Keratinocyte (primary cell): ENCODE measurements at regions not wholly inside any gene's neighbourhood (a gene's known extent, or its start where the extent isn't known, plus 50 kb on each side); places are given as distances from the start of the nearest gene placed in this dataset.

Experiments
- DNase-seq: peaks from one replicate; pipeline ENCODE4 v3.0.0-alpha.2; 2011; ENCODE audit warnings: low read depth, missing footprints, low spot score
- FAIRE-seq: peaks from 2 replicates; lab custom pipeline; 2011; peaks lifted over from hg19 to GRCh38; lab: Jason Lieb, UNC
- H2AFZ ChIP-seq: 2 replicates; pipeline ENCODE4 v1.6.0; 2012; ENCODE audit warnings: low read length, control low read depth, inconsistent platforms; ENCODE audit not compliant: control insufficient read depth
- H3K27ac ChIP-seq: 2 replicates; pipeline ENCODE4 v1.5.1; 2011; ENCODE audit warnings: low read length; ENCODE audit not compliant: control insufficient read depth, insufficient read depth
- H3K27me3 ChIP-seq: 3 replicates; pipeline ENCODE4 v1.6.0; 2011; ENCODE audit warnings: low read length; ENCODE audit not compliant: control insufficient read depth, insufficient read depth; ENCODE audit errors: extremely low read depth
- H3K36me3 ChIP-seq, 2 experiments: 2 replicates in 1 of 2; 3 replicates in 1 of 2; pipeline ENCODE4 v1.5.1; 2011; ENCODE audit warnings: low read length in 2 of 2, mild to moderate bottlenecking in 1 of 2; ENCODE audit not compliant: control insufficient read depth in 2 of 2, insufficient read depth in 2 of 2; ENCODE audit errors: extremely low read depth in 1 of 2
- H3K4me1 ChIP-seq: 3 replicates; pipeline ENCODE4 v1.5.1; 2011; ENCODE audit warnings: low read length; ENCODE audit not compliant: control insufficient read depth, insufficient read depth; ENCODE audit errors: extremely low read depth
- H3K4me2 ChIP-seq: 3 replicates; pipeline ENCODE4 v1.6.0; 2011; ENCODE audit warnings: low read depth, low read length; ENCODE audit not compliant: control insufficient read depth, insufficient read depth; ENCODE audit errors: extremely low read depth
- H3K4me3 ChIP-seq, 3 experiments: fragments of 200-600 bp in 1 of 3; sonication (generic) in 1 of 3; 2 replicates in 2 of 3; 3 replicates in 1 of 3; pipeline ENCODE4 v1.5.1; 2011 to 2016; ENCODE audit warnings: low read length in 3 of 3, mild to moderate bottlenecking in 3 of 3, control low read depth in 2 of 3, inconsistent platforms in 1 of 3, low read depth in 1 of 3, mixed read lengths in 1 of 3, mixed run types in 1 of 3, moderate library complexity in 1 of 3; ENCODE audit not compliant: control insufficient read depth in 2 of 3, insufficient read depth in 2 of 3; ENCODE audit errors: extremely low read depth in 1 of 3
- H3K79me2 ChIP-seq: 2 replicates; pipeline ENCODE4 v1.6.0; 2012; ENCODE audit warnings: low read length; ENCODE audit not compliant: control insufficient read depth, insufficient read depth
- H3K9ac ChIP-seq: 3 replicates; pipeline ENCODE4 v1.6.0; 2011; ENCODE audit warnings: low read length; ENCODE audit not compliant: control insufficient read depth, insufficient read depth; ENCODE audit errors: extremely low read depth
- H3K9me1 ChIP-seq: 3 replicates; pipeline ENCODE4 v1.6.0; 2011; ENCODE audit warnings: low read length; ENCODE audit not compliant: control insufficient read depth, insufficient read depth; ENCODE audit errors: extremely low read depth
- H3K9me3 ChIP-seq: 2 replicates; pipeline ENCODE4 v1.5.1; 2012; ENCODE audit warnings: low read depth, low read length; ENCODE audit not compliant: control insufficient read depth
- H4K20me1 ChIP-seq: 3 replicates; pipeline ENCODE4 v1.6.0; 2011; ENCODE audit warnings: low read length; ENCODE audit not compliant: control insufficient read depth, insufficient read depth; ENCODE audit errors: extremely low read depth
- EZH2 ChIP-seq: IDR thresholded peaks from one replicate; pipeline ENCODE4 v1.6.1; 2012; ENCODE audit warnings: inconsistent platforms, mild to moderate bottlenecking, low read length, moderate library complexity
- dilution Hi-C: fragments of 300-500 bp; cut with MboI; formaldehyde crosslinking; loops from one replicate; pipeline ENCODE4 v1.7.0; 2020; ENCODE audit warnings: low sequenced_read_pairs; ENCODE audit not compliant: extremely low pct_ligation_motif_present
- TF ChIP-seq, protein P1 (sequence below), 3 experiments: IDR thresholded peaks in 1 of 3; conservative IDR thresholded peaks in 1 of 3; optimal IDR thresholded peaks in 1 of 3; 2 replicates in 2 of 3; 3 replicates in 1 of 3; pipeline versions ENCODE3 to v1.5.1; 2011; ENCODE audit warnings: low read length in 3 of 3, mild to moderate bottlenecking in 3 of 3, moderate library complexity in 2 of 3, control low read depth in 1 of 3, inconsistent platforms in 1 of 3; ENCODE audit not compliant: insufficient read depth in 2 of 3; ENCODE audit errors: extremely low read depth in 1 of 3

- H3K36me3 ChIP-seq: no peaks in the 10 kb centered on the region
- FAIRE-seq (no peak), DNase-seq (peak; percentile 13)
- no peaks in the 10 kb centered on the region for H3K9me3 ChIP-seq
- no peak overlapping the region for H3K4me2 ChIP-seq
- no peaks in the 10 kb centered on the region for H3K79me2 ChIP-seq
- no peak overlapping the region for H3K4me3 ChIP-seq
- TF ChIP-seq EZH2: no peak
- TF ChIP-seq, protein P1, sequence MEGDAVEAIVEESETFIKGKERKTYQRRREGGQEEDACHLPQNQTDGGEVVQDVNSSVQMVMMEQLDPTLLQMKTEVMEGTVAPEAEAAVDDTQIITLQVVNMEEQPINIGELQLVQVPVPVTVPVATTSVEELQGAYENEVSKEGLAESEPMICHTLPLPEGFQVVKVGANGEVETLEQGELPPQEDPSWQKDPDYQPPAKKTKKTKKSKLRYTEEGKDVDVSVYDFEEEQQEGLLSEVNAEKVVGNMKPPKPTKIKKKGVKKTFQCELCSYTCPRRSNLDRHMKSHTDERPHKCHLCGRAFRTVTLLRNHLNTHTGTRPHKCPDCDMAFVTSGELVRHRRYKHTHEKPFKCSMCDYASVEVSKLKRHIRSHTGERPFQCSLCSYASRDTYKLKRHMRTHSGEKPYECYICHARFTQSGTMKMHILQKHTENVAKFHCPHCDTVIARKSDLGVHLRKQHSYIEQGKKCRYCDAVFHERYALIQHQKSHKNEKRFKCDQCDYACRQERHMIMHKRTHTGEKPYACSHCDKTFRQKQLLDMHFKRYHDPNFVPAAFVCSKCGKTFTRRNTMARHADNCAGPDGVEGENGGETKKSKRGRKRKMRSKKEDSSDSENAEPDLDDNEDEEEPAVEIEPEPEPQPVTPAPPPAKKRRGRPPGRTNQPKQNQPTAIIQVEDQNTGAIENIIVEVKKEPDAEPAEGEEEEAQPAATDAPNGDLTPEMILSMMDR (optimal IDR thresholded peaks at IDR 0.05 in 1 of 3, IDR thresholded peaks at IDR 0.05 in 1 of 3, conservative IDR thresholded peaks at IDR 0.05 in 1 of 3; ENCODE audit: extremely low read depth in 1 of 3, insufficient read depth in 2 of 3, low read length in 3 of 3): no peak
- dilution Hi-C loops: no loop called here
- no peaks in the 10 kb centered on the region for H3K9me1 ChIP-seq
- H3K27ac ChIP-seq: no peak overlapping the region
- H3K4me1 ChIP-seq: no peaks in the 10 kb centered on the region
- no peaks in the 10 kb centered on the region for H3K27me3 ChIP-seq
- no peaks in the 10 kb centered on the region for H4K20me1 ChIP-seq
- no peak overlapping the region for H3K9ac ChIP-seq
- H2AFZ ChIP-seq: no peak overlapping the region
These were observed 72.5 kb upstream of the SLC1A1 start for GRCh38 chr9:4417578-4418325.

- Histone ChIP-seq H3K4me3 (no peak overlapping the region), H3K79me2 (no peaks in the 10 kb centered on the region), H4K20me1 (no peaks in the 10 kb centered on the region), H3K9ac (no peak overlapping the region), H2AFZ (no peak overlapping the region), H3K9me1 (no peaks in the 10 kb centered on the region), H3K4me1 (no peaks in the 10 kb centered on the region), H3K9me3 (no peaks in the 10 kb centered on the region), H3K27me3 (no peaks in the 10 kb centered on the region), H3K36me3 (no peaks in the 10 kb centered on the region), H3K27ac (no peak overlapping the region), H3K4me2 (no peak overlapping the region)
- TF ChIP-seq, protein P1 (optimal IDR thresholded peaks at IDR 0.05 in 1 of 3, IDR thresholded peaks at IDR 0.05 in 1 of 3, conservative IDR thresholded peaks at IDR 0.05 in 1 of 3; ENCODE audit: extremely low read depth in 1 of 3, insufficient read depth in 2 of 3, low read length in 3 of 3): no peak
- no peak for TF ChIP-seq EZH2
- dilution Hi-C loops: no loop called here
- FAIRE-seq (no peak), DNase-seq (no peak)
These were observed 73.8 kb upstream of the SLC1A1 start for GRCh38 chr9:4416467-4416866.
